Hepatic stellate cell (primary cell): ENCODE measurements at regions not wholly inside any gene's neighbourhood (a gene's known extent, or its start where the extent isn't known, plus 50 kb on each side); places are given as distances from the start of the nearest gene placed in this dataset.
"Not testable (repeated sequence)": the region's sequence is repeated elsewhere in the genome, so short reads cannot be mapped to it uniquely, and the experiment has no call there.

Experiments
- DNase-seq: peaks from one replicate; pipeline ENCODE4 v3.0.0; 2011; ENCODE audit warnings: low spot score

DNA sequence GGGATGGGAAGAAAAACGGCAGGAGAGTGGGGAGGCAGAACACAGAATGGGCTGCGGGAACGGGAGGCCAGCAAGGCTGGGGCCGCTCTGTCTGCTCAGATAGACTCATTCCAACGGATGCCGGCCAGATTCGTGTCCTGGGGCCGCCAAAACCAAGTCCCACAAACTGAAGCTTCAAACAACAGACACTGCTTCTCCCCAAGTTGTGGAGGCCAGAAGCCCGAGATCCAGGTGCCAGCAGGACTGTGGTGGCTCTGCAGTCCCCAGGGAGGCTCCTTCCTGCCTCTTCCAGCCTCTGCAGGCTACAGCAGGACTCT, 100.6 kb downstream of the ADRA2C start:
- no peak for DNase-seq

DNA sequence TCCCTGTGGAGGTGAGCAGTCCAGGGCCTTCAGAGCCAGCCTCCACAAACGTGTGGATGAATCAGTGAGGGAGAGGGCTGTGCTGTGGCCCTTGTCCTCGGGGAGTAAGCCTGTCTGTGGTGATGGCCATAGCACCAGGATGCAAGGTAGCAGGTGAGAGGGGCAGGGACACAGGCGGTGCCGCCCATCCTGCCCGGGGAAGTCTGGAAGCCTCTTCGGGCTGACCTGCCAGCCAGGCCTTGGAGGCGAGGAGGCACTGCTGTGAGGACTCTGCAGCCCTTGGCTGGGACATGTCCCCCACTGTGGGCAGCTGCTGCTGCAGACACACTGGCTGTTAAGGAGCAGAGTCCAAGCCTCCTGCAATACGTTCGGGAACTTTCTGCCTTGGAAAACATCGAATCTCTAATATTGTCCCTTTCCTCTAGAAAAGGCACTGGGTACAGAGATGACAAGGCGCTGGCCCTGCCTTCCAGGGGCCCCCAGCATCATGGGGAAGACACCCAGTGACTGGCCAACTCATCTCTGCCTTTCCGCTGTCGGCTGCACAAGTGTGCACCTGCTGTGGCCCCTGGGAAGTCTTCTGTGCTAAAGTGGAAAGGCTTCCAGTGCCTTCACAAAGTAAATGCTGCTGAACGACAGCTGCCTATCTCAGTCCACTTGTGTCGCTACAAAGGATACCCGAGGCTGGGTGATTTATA, 101.4 kb downstream of the ADRA2C start:
- DNase-seq, result no peak

- no peak for DNase-seq
Observed at GRCh38 chr4:3868211-3869173, 102.3 kb downstream of the ADRA2C start.

- no peak for DNase-seq
Observed at GRCh38 chr4:3869174-3869572, 103.0 kb downstream of the ADRA2C start.

GRCh38 chr4:3869661-3870566, 103.7 kb downstream of the ADRA2C start:
- DNase-seq, result no peak

- no peak for DNase-seq
Observed at GRCh38 chr4:3870567-3870962, 104.4 kb downstream of the ADRA2C start.

- no peak for DNase-seq
Observed at GRCh38 chr4:3871181-3871852, 105.1 kb downstream of the ADRA2C start.

GRCh38 chr4:3871881-3872833, 106.0 kb downstream of the ADRA2C start:
- no peak for DNase-seq

- DNase-seq, result no peak
Observed at GRCh38 chr4:3872834-3873313, 106.7 kb downstream of the ADRA2C start.

GRCh38 chr4:3873408-3874027, 107.3 kb downstream of the ADRA2C start:
- DNase-seq, result no peak

- no peak for DNase-seq
Observed at GRCh38 chr4:3874028-3874415, 107.8 kb downstream of the ADRA2C start.

- DNase-seq, result no peak
Observed at GRCh38 chr4:3874525-3875110, 108.4 kb downstream of the ADRA2C start.

- no peak for DNase-seq
Observed at GRCh38 chr4:3875466-3875865, 109.3 kb downstream of the ADRA2C start.

- DNase-seq, result not testable (repeated sequence)
Observed at GRCh38 chr4:3876057-3876845, 110.1 kb downstream of the ADRA2C start.

GRCh38 chr4:3877236-3877635, 111.1 kb downstream of the ADRA2C start:
- no peak for DNase-seq

GRCh38 chr4:3877868-3878267, 111.7 kb downstream of the ADRA2C start:
- no peak for DNase-seq

DNA sequence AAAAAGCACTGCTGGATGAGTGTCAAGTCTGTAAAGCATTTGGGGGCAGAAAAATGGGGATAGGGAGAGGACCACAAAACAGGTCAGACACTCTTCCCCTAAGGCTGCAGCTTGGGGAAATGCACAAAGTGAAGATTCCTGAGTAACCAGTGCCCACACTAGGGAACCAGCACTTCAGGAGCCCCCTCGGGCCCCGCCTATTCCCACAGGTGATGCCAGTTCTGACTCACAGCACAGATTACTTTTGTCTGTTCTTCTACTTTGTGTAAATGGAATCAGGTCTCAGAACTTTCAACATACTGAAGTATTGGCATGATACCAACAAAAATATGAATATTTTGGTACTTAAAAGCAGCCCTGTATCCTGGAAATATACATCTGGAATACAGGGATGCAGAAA, 112.5 kb downstream of the ADRA2C start:
- no peak for DNase-seq

DNA sequence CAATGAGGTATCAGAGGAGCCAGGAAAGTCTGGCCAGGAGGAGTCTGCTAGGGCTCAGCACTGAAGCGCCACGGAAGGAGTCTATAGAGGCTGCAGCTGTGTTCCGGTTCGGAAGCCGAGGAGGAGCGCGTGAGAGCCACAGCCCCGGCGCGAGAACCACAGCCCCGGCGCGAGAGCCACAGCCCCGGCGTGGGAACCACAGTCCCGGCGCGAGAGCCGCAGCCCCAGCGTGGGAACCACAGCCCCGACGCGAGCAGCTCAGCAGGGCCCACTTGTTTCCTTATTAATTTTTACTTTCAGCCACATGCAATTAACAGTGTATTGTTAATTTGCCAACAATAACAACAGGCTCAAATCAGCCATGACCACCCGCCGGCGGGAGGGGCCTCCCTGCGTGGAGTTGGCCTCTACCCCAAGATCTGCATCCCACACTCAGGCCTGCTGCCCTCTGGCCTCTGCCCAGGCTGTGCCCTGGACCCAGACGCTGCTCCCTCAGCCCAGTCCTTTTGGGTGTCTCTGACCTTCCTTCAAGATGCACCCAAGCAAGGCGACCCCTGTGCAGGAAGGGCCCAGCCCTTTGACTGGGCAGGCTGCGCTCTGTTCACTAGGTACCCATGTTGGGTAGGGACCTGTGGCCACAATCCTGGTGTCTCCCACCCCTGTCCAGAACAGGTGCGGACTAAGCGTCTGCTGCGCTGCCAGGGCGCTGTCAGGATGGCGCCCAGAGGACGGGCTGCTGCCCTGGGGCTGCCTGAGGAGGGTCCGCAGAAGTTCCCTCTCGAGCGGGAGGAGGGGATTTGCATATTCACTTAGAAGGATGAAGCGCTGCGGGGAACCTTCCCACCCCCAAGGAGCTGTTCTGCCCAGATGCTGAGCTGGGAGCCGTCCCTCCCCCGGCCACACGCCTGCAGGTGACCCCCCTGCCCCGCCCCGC, 113.8 kb downstream of the ADRA2C start:
- DNase-seq, result no peak
